H1 (cell line): ENCODE measurements at regions not wholly inside any gene's neighbourhood (a gene's known extent, or its start where the extent isn't known, plus 50 kb on each side); places are given as distances from the start of the nearest gene placed in this dataset.

Experiments used
- CTCF ChIA-PET: fragments of 300-600 bp; sonication (Branson Sonifier 250); formaldehyde crosslinking; loops from one replicate; lab custom pipeline; 2021; ENCODE audit not compliant: partially characterized antibody; lab: Charles Lee
- POLR2A ChIA-PET: fragments of 300-600 bp; sonication (Branson Sonifier 250); formaldehyde crosslinking; loops from one replicate; lab custom pipeline; 2021; ENCODE audit warnings: inconsistent platforms; ENCODE audit not compliant: partially characterized antibody; lab: Charles Lee
- DNase-seq, 2 experiments: peaks; one replicate each; pipeline versions ENCODE4 v3.0.0 to v3.0.0-alpha.2; 2010 to 2022; ENCODE audit warnings: low spot score in 2 of 2, low read depth in 1 of 2, mixed read lengths in 1 of 2
- FAIRE-seq: peaks from 2 replicates; lab custom pipeline; 2011; peaks lifted over from hg19 to GRCh38; lab: Jason Lieb, UNC
- H2AFZ ChIP-seq: 2 replicates; pipeline ENCODE4 v1.8.1; 2012; ENCODE audit warnings: low read length, inconsistent platforms
- H2AK5ac ChIP-seq: 2 replicates; pipeline ENCODE4 v1.6.1; 2013; ENCODE audit warnings: low read depth, low read length
- H2BK120ac ChIP-seq: replicated peaks from 2 replicates; pipeline ENCODE3; 2013; ENCODE audit warnings: low read depth, low read length, inconsistent platforms
- H2BK12ac ChIP-seq: 2 replicates; pipeline ENCODE4 v1.6.1; 2013; ENCODE audit warnings: low read depth, low read length
- H2BK15ac ChIP-seq: 2 replicates; pipeline ENCODE4 v1.6.1; 2013; ENCODE audit warnings: low read length
- H2BK20ac ChIP-seq: 2 replicates; pipeline ENCODE4 v1.6.1; 2013; ENCODE audit warnings: low read length
- H2BK5ac ChIP-seq: 2 replicates; pipeline ENCODE4 v1.6.1; 2013; ENCODE audit warnings: low read depth, low read length
- H3K14ac ChIP-seq: 2 replicates; pipeline ENCODE4 v1.6.1; 2013; ENCODE audit warnings: inconsistent platforms; ENCODE audit not compliant: insufficient read length
- H3K18ac ChIP-seq: 2 replicates; pipeline ENCODE4 v1.6.1; 2013; ENCODE audit warnings: low read length; ENCODE audit errors: extremely low read depth
- H3K23ac ChIP-seq: 2 replicates; pipeline ENCODE4 v1.6.1; 2013; ENCODE audit warnings: inconsistent platforms; ENCODE audit not compliant: insufficient read length
- H3K23me2 ChIP-seq: 2 replicates; pipeline ENCODE4 v1.6.1; 2013; ENCODE audit warnings: low read depth, low read length
- H3K27ac ChIP-seq: 2 replicates; pipeline ENCODE4 v1.6.1; 2011; ENCODE audit warnings: low read depth, low read length, inconsistent platforms
- H3K27me3 ChIP-seq, 4 experiments: replicated peaks in 1 of 4; 1 replicate in 1 of 4; 2 replicates in 3 of 4; pipeline versions ENCODE4 v1.6.1 to v1.8.1; 2011 to 2013; ENCODE audit warnings: low read length in 3 of 4, mild to moderate bottlenecking in 3 of 4, inconsistent platforms in 2 of 4, mixed read lengths in 2 of 4, moderate library complexity in 1 of 4; ENCODE audit not compliant: control insufficient read depth in 3 of 4, insufficient read depth in 3 of 4; ENCODE audit errors: extremely low read depth in 1 of 4
- H3K36me3 ChIP-seq, 4 experiments: 2 replicates each; pipeline versions ENCODE4 v1.6.1 to v1.8.1; 2011 to 2013; ENCODE audit warnings: mild to moderate bottlenecking in 4 of 4, low read length in 3 of 4, moderate library complexity in 2 of 4, control low read depth in 1 of 4, inconsistent platforms in 1 of 4; ENCODE audit not compliant: insufficient read depth in 4 of 4, control insufficient read depth in 2 of 4
- H3K4ac ChIP-seq: replicated peaks from 2 replicates; pipeline ENCODE3; 2013; ENCODE audit warnings: low read length, low read depth, mixed read lengths, inconsistent platforms; ENCODE audit not compliant: insufficient read length
- H3K4me1 ChIP-seq, 4 experiments: replicated peaks in 1 of 4; 1 replicate in 1 of 4; 2 replicates in 3 of 4; pipeline versions ENCODE4 v1.6.1 to v1.8.1; 2011 to 2013; ENCODE audit warnings: low read length in 3 of 4, inconsistent platforms in 2 of 4, mixed read lengths in 1 of 4; ENCODE audit not compliant: insufficient read depth in 4 of 4, control insufficient read depth in 3 of 4
- H3K4me2 ChIP-seq, 2 experiments: 2 replicates each; pipeline versions ENCODE4 v1.6.1 to v1.8.1; 2011 to 2013; ENCODE audit warnings: low read depth in 2 of 2, low read length in 2 of 2, control low read depth in 1 of 2, inconsistent platforms in 1 of 2, mild to moderate bottlenecking in 1 of 2; ENCODE audit not compliant: insufficient read depth in 1 of 2
- H3K4me3 ChIP-seq, 4 experiments: fragments of 200-600, 300-600 bp in 1 of 4; sonication (generic), shearing (Covaris generic), sonication (Bioruptor Twin) in 1 of 4; 2 replicates each; pipeline versions ENCODE4 v1.5.1 to v1.8.1; 2011 to 2016; ENCODE audit warnings: low read length in 4 of 4, low read depth in 3 of 4, control low read depth in 2 of 4, inconsistent platforms in 2 of 4, mild to moderate bottlenecking in 2 of 4, mixed read lengths in 1 of 4, moderate library complexity in 1 of 4; ENCODE audit not compliant: insufficient read depth in 2 of 4; ENCODE audit errors: extremely low read depth in 1 of 4
- H3K56ac ChIP-seq: replicated peaks from 2 replicates; pipeline ENCODE3; 2013; ENCODE audit warnings: low read depth, mild to moderate bottlenecking, mixed read lengths, low read length, inconsistent platforms; ENCODE audit not compliant: insufficient read length
- H3K79me1 ChIP-seq: 2 replicates; pipeline ENCODE4 v1.6.1; 2013; ENCODE audit warnings: low read depth, low read length, control low read depth
- H3K79me2 ChIP-seq, 2 experiments: 2 replicates each; pipeline versions ENCODE4 v1.6.1 to v1.8.1; 2012 to 2013; ENCODE audit warnings: low read length in 2 of 2, mild to moderate bottlenecking in 2 of 2, inconsistent platforms in 1 of 2; ENCODE audit not compliant: insufficient read depth in 2 of 2, control insufficient read depth in 1 of 2
- H3K9ac ChIP-seq, 4 experiments: replicated peaks in 1 of 4; 1 replicate in 1 of 4; 2 replicates in 3 of 4; pipeline versions ENCODE4 v1.6.1 to v1.8.1; 2011 to 2013; ENCODE audit warnings: low read depth in 3 of 4, low read length in 3 of 4, control low read depth in 2 of 4, mild to moderate bottlenecking in 2 of 4, moderate library complexity in 2 of 4, inconsistent platforms in 1 of 4; ENCODE audit errors: extremely low read depth in 1 of 4
- H3K9me3 ChIP-seq, 2 experiments: 2 replicates each; pipeline versions ENCODE4 v1.6.1 to v1.8.1; 2012 to 2013; ENCODE audit warnings: mild to moderate bottlenecking in 2 of 2, moderate library complexity in 2 of 2, control low read depth in 1 of 2, inconsistent platforms in 1 of 2, low read depth in 1 of 2, low read length in 1 of 2, mixed read lengths in 1 of 2; ENCODE audit not compliant: insufficient read depth in 2 of 2
- H4K20me1 ChIP-seq, 2 experiments: replicated peaks in 1 of 2; 2 replicates each; pipeline versions ENCODE3 to v1.8.1; 2011 to 2013; ENCODE audit warnings: inconsistent platforms in 2 of 2, low read length in 2 of 2, mild to moderate bottlenecking in 1 of 2; ENCODE audit not compliant: insufficient read depth in 2 of 2, control insufficient read depth in 1 of 2
- H4K5ac ChIP-seq: 2 replicates; pipeline ENCODE4 v1.6.1; 2013; ENCODE audit warnings: low read length, low read depth, mixed read lengths, inconsistent platforms; ENCODE audit not compliant: insufficient read length
- H4K8ac ChIP-seq: 2 replicates; pipeline ENCODE4 v1.8.0; 2013; ENCODE audit warnings: mild to moderate bottlenecking, moderate library complexity, low read length, inconsistent platforms; ENCODE audit not compliant: insufficient read depth; ENCODE audit errors: extremely low read depth
- H4K91ac ChIP-seq: replicated peaks from 2 replicates; pipeline ENCODE3; 2013; ENCODE audit warnings: low read length, mixed read lengths, inconsistent platforms; ENCODE audit not compliant: insufficient read length
- ASH2L ChIP-seq: fragments of 200-600, 300-600 bp; sonication (generic); IDR thresholded peaks from one replicate; pipeline ENCODE4 v1.7.1; 2017; ENCODE audit warnings: low read length
- ATF2 ChIP-seq: IDR thresholded peaks from 2 replicates; pipeline ENCODE4 v1.6.1; 2012; ENCODE audit warnings: low read length, inconsistent platforms
- BRCA1 ChIP-seq: IDR thresholded peaks from 2 replicates; pipeline ENCODE4 v1.6.1; 2012; ENCODE audit warnings: low read depth, low read length, improper control_type of control experiment
- CHD2 ChIP-seq: IDR thresholded peaks from 2 replicates; pipeline ENCODE4 v1.6.1; 2012; ENCODE audit warnings: low read length, improper control_type of control experiment
- GTF2F1 ChIP-seq: IDR thresholded peaks from 2 replicates; pipeline ENCODE4 v1.6.1; 2012; ENCODE audit warnings: low read depth, low read length, improper control_type of control experiment, borderline replicate concordance
- KDM1A ChIP-seq: fragments of 200-600, 300-600 bp; sonication (generic); IDR thresholded peaks from 2 replicates; pipeline ENCODE4 v1.7.1; 2016; ENCODE audit warnings: mild to moderate bottlenecking, low read length, borderline replicate concordance
- KDM5A ChIP-seq: fragments of 200-600 bp; IDR thresholded peaks from 2 replicates; pipeline ENCODE4 v1.7.1; 2012; ENCODE audit warnings: mild to moderate bottlenecking, low read length, inconsistent platforms, mixed read lengths
- PHF8 ChIP-seq: fragments of 200-600 bp; sonication (generic); conservative IDR thresholded peaks from 2 replicates; pipeline ENCODE4 v1.7.1; 2012; ENCODE audit warnings: low read depth, mild to moderate bottlenecking, inconsistent platforms, low read length, moderate library complexity
- POLR2AphosphoS5 ChIP-seq: IDR thresholded peaks from 2 replicates; pipeline ENCODE4 v1.6.1; 2011; ENCODE audit warnings: low read depth, low read length
- RFX5 ChIP-seq: IDR thresholded peaks from 2 replicates; pipeline ENCODE4 v1.6.1; 2011; ENCODE audit warnings: low read depth, low read length, improper control_type of control experiment, borderline replicate concordance
- SAP30 ChIP-seq: fragments of 300-600 bp; sonication (generic); IDR thresholded peaks from 2 replicates; pipeline ENCODE4 v1.7.1; 2012; ENCODE audit warnings: low read length, moderate library complexity, mild to moderate bottlenecking, inconsistent platforms; ENCODE audit not compliant: insufficient read depth, insufficient replicate concordance
- SIN3A ChIP-seq, 2 experiments: IDR thresholded peaks in 1 of 2; conservative IDR thresholded peaks in 1 of 2; 2 replicates each; pipeline ENCODE4 v1.6.1; 2011 to 2012; ENCODE audit warnings: low read length in 2 of 2, improper control_type of control experiment in 1 of 2, low read depth in 1 of 2, mild to moderate bottlenecking in 1 of 2
- SIRT6 ChIP-seq: IDR thresholded peaks from one replicate; pipeline ENCODE4 v1.7.1; 2012; ENCODE audit warnings: low read length, inconsistent platforms
- SP2 ChIP-seq: IDR thresholded peaks from 2 replicates; pipeline ENCODE4 v1.6.1; 2012; ENCODE audit warnings: mild to moderate bottlenecking, low read length, inconsistent platforms
- TBP ChIP-seq: IDR thresholded peaks from 2 replicates; pipeline ENCODE4 v1.6.1; 2011; ENCODE audit warnings: low read depth, low read length, improper control_type of control experiment
- WGBS, 2 experiments: shearing (Covaris generic) in 1 of 2; methylation state at CpG; one replicate each; pipeline versions ENCODE4 v1.1.6 to v1.1.7; 2013 to 2015; ENCODE audit warnings: low lambda C conversion rate in 2 of 2, mixed read lengths in 2 of 2, inconsistent platforms in 1 of 2, low coverage in 1 of 2, missing lambda C conversion rate in 1 of 2; ENCODE audit not compliant: insufficient replicate concordance in 2 of 2, insufficient coverage in 1 of 2, insufficient read length in 1 of 2; ENCODE audit errors: extremely low coverage in 1 of 2, missing lambda C conversion rate in 1 of 2; 5-methylcytosine and 5-hydroxymethylcytosine counted together

- Histone ChIP-seq H3K27me3 (no peaks in the 10 kb centered on the region), H3K27ac (no peak overlapping the region), H3K9ac (no peak overlapping the region), H4K20me1 (no peaks in the 10 kb centered on the region), H3K23me2 (no peaks in the 10 kb centered on the region), H3K79me2 (no peaks in the 10 kb centered on the region), H3K23ac (no peak overlapping the region), H3K14ac (no peak overlapping the region), H2BK15ac (no peak overlapping the region), H2BK12ac (no peak overlapping the region), H3K4me2 (no peak overlapping the region), H2BK120ac (no peak overlapping the region), H3K9me3 (no peaks in the 10 kb centered on the region), H3K4me3 (no peak overlapping the region), H2AK5ac (no peak overlapping the region), H4K5ac (no peak overlapping the region), H3K4ac (no peak overlapping the region), H2BK20ac (no peak overlapping the region), H3K79me1 (no peaks in the 10 kb centered on the region), H3K4me1 (no peaks in the 10 kb centered on the region), H2AFZ (no peak overlapping the region), H3K36me3 (no peaks in the 10 kb centered on the region), H4K8ac (no peak overlapping the region), H3K56ac (no peak overlapping the region), H3K18ac (no peak overlapping the region), H4K91ac (no peak overlapping the region), H2BK5ac (no peak overlapping the region)
- FAIRE-seq (no peak), DNase-seq (no peak)
- 91% methylated on average over 2 of the region's 2 CpGs; no CpG with 5 or more reads in 1 of the 2 experiments for WGBS, 2 experiments
- ChIA-PET POLR2A (no interaction called here), CTCF (no interaction called here)
- no peak for TF ChIP-seq BRCA1
- TF ChIP-seq KDM1A, result no peak
- TF ChIP-seq PHF8, result no peak
- TF ChIP-seq KDM5A, result no peak
- no peak for TF ChIP-seq GTF2F1
- TF ChIP-seq TBP, result no peak
- no peak for TF ChIP-seq ASH2L
- TF ChIP-seq SAP30, result no peak
- TF ChIP-seq SP2, result no peak
- TF ChIP-seq SIN3A (conservative IDR thresholded peaks at IDR 0.05 in 1 of 2, IDR thresholded peaks at IDR 0.05 in 1 of 2; ENCODE audit: low read depth in 1 of 2, low read length in 2 of 2), result no peak
- TF ChIP-seq RFX5, result no peak
- no peak for TF ChIP-seq CHD2
- TF ChIP-seq SIRT6, result no peak
- TF ChIP-seq ATF2, result no peak
- no peak for TF ChIP-seq POLR2AphosphoS5
These were observed 283.8 kb upstream of the CA10 start for GRCh38 chr17:52442350-52442749.
